GM13977 (cell line): ENCODE measurements at regions not wholly inside any gene's neighbourhood (a gene's known extent, or its start where the extent isn't known, plus 50 kb on each side); places are given as distances from the start of the nearest gene placed in this dataset.

Source experiments
- DNase-seq: peaks from one replicate; pipeline ENCODE4 v3.0.0; 2012; ENCODE audit warnings: low spot score
- CTCF ChIP-seq: IDR thresholded peaks from 2 replicates; pipeline ENCODE4 v1.5.1; 2012; ENCODE audit warnings: mild to moderate bottlenecking, control low read depth; ENCODE audit not compliant: insufficient read depth; ENCODE audit errors: extremely low read depth, missing control alignments
- in situ Hi-C: fragments of 300-500 bp; cut with MboI; formaldehyde crosslinking; loops from one replicate; pipeline ENCODE4 v1.12.0; 2022; ENCODE audit warnings: low sequenced_read_pairs, low pct_unique_long_range_greater_than_20kb, mixed read lengths, inconsistent platforms; ENCODE audit not compliant: unreplicated experiment

- in situ Hi-C loops: no loop called here
- DNase-seq: no peak
- TF ChIP-seq CTCF: no peak
Observed at GRCh38 chr4:155600244-155600643, 66.4 kb upstream of the GUCY1A1 start.

- no peak for TF ChIP-seq CTCF
- in situ Hi-C loops: no loop called here
- DNase-seq: no peak
Observed at GRCh38 chr4:155599596-155599995, 67.1 kb upstream of the GUCY1A1 start.

GRCh38 chr4:155599085-155599484 lies 67.6 kb upstream of the GUCY1A1 start:
- in situ Hi-C loops: no loop called here
- no peak for DNase-seq
- no peak for TF ChIP-seq CTCF

GRCh38 chr4:155597933-155598451 lies 68.7 kb upstream of the GUCY1A1 start:
- in situ Hi-C loops: no loop called here
- no peak for TF ChIP-seq CTCF
- DNase-seq: no peak

GRCh38 chr4:155597281-155597680 lies 69.4 kb upstream of the GUCY1A1 start:
- no peak for DNase-seq
- TF ChIP-seq CTCF: no peak
- in situ Hi-C loops: no loop called here

GRCh38 chr4:155593793-155594192 lies 72.9 kb upstream of the GUCY1A1 start:
- in situ Hi-C loops: no loop called here
- DNase-seq: no peak

More at GRCh38 chr4:155593793-155594192, 72.9 kb upstream of the GUCY1A1 start:
- TF ChIP-seq CTCF: no peak
